ENCODE measurements at regions not wholly inside any gene's neighbourhood (a gene's known extent, or its start where the extent isn't known, plus 50 kb on each side); places are given as distances from the start of the nearest gene placed in this dataset.
"Not testable (repeated sequence)": the region's sequence is repeated elsewhere in the genome, so short reads cannot be mapped to it uniquely, and the experiment has no call there.

DNA sequence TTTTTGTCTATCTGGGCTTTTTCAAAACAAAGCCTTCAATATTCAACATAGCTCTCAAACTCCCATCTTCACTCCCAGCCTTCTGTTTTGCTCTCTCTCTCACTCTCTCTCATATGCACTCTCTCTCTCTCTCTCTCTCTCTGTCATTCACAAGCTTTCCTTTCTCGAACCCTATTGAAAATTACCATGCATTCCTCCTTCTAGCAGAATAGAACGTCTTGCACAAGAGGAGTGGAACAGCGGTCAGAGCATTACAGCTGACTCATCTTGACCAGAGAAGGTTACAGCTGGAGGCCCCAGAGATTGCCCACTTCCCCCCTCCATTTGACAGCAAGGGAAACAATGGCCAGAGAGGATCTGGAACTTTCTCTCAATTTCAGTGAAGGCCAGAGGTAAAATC is 51.0 kb upstream of the LIFR start:
- peak in 1 of 56 donors; percentile 21 for DNase-seq

DNA sequence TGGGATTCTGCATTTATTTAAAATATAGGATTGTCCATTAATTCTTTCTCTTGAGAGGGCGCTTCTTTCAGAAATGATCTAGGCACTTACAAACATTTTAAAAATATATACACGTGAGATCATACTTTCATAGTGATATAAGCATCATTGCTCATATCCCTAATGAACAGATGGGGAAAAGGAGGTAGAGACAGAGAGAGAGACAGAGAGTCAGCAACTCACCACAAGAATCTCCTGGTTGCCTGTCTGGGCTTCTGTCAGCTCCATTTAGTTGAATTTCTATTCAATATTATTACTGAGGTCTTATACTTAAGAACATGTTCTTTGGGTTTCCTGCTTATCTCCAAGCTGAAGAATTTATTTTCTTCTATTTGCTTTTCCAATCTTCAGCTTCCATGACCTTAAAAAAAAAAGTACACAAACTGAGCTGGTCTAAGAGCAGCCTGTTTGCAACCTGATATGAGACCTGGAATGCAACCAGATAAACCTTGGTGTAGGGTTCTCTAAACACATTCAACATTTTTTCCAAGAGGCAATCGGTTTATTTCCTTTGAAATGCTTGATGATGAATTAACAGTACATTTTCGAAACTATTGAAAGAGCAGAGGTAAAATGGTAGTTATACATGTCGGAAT is 51.6 kb upstream of the LIFR start:
- DNase-seq, result no peak

GRCh38 chr5:38608874-38609273 is 52.4 kb upstream of the LIFR start:
- no peak for DNase-seq

DNA sequence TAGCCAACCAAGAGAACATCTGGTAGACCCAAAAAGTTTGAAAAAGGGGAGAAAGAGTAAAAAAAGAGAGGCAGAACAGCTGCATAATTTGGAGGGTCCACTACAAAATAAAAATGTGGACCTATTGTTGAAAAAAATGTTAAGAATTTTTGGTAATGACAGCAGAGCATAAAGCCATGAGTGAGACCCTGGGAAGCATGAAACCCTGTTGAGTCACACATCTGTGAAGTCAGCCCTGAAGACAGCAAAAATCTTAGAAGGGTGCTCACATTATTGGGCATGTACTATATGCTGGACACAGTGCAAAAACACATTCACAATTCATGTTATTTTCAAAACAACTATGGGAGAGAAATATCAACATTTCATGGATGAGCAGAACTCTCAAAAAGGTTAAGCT is 56.4 kb upstream of the LIFR start:
- DNase-seq, result no peak

- no peak for DNase-seq
Measured at GRCh38 chr5:38613490-38613889, 57.0 kb upstream of the LIFR start.

GRCh38 chr5:38613992-38614836 is 57.8 kb upstream of the LIFR start:
- no peak for DNase-seq

DNA sequence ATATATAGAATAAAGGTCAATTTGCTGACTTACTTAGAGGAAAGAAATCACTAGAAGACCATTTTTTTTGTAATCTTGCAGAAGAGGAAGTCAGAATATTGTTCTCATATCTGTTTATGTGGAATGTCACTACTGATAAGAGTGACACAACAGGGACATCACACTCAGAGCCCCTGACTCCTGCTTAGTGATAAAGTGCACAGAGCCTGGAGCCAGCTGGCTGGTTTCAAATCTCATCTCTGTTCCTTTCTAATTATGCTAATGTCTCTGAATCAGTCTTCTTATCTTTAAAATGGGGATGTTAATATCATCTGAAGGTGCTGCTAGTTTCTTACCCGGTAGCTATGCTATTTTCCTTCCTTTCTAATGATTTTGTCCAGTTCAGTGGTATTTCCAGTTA is 58.6 kb upstream of the LIFR start:
- DNase-seq, result no peak

DNA sequence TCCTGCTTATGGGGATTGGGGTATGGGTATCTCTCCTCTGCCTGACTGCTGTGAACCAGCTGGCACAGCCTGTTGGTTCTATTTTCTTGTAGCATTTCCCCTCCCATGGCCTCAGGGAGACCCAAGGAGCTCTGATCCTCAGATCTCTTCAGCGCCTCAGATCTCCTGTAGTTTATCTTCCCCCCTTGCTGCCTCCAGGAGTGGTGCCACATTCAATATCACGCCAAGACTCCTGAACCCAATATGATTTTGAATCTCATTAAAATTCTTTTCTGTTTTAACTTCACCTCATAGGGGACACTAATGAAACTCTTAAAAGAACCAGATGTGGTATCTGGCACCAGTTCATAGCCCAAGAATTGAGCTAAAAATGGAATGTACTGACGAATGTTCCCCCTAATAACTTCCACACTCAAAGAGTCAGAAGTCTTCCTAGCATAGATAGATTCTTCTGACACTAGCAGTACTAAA is 59.6 kb upstream of the LIFR start:
- DNase-seq, result no peak

DNA sequence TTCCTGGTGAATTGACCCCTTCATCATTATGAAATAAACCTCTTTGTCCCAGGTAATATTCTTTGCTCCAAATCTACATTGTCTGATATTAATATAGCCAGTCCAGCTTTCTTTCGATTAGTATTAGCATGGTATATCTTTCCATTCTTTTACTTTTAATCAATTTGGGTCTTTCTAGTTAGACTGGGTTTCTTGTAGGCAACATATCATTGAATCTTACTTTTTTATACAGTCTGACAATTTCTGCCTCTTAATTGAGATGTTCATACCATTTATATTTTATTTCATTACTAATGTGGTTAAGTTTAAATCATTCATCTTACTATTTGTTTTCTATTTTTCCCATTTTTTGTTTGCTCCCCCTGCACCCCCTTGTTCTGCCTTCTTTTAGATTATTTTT is 61.7 kb upstream of the LIFR start:
- DNase-seq, result no peak

GRCh38 chr5:38621331-38621730 is 64.9 kb upstream of the LIFR start:
- no peak for DNase-seq

- no peak for DNase-seq
Measured at GRCh38 chr5:38621840-38622437, 65.5 kb upstream of the LIFR start.

GRCh38 chr5:38622723-38623129 is 66.3 kb upstream of the LIFR start:
- DNase-seq, result no peak

- DNase-seq, result not testable (repeated sequence)
Measured at GRCh38 chr5:38624541-38624940, 68.1 kb upstream of the LIFR start.

- not testable (repeated sequence) for DNase-seq
Measured at GRCh38 chr5:38631376-38631775, 74.9 kb upstream of the LIFR start.

- no peak for DNase-seq
Measured at GRCh38 chr5:38634568-38635369, 78.3 kb upstream of the LIFR start.

DNA sequence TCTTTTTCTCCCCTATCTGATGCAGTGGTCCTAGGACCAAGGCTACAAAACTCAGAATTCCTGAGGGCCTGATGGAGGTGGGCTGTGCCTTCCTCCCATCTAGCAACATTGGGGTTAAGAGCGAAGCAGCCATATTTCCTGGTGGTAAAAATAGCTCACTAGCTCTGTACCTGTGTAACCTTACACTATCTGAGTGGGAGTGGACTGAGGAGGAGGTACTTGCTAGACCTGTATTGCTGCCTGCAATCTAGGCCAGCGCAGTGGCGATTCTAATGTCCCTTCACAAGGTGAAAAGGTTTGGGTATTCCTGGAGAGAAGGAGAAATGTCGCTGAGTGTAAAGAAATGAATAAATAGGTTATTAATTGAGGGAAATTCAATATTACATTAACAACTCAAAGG is 80.2 kb upstream of the LIFR start:
- DNase-seq, result no peak

GRCh38 chr5:38638656-38639055 is 82.2 kb upstream of the LIFR start:
- no peak for DNase-seq

DNA sequence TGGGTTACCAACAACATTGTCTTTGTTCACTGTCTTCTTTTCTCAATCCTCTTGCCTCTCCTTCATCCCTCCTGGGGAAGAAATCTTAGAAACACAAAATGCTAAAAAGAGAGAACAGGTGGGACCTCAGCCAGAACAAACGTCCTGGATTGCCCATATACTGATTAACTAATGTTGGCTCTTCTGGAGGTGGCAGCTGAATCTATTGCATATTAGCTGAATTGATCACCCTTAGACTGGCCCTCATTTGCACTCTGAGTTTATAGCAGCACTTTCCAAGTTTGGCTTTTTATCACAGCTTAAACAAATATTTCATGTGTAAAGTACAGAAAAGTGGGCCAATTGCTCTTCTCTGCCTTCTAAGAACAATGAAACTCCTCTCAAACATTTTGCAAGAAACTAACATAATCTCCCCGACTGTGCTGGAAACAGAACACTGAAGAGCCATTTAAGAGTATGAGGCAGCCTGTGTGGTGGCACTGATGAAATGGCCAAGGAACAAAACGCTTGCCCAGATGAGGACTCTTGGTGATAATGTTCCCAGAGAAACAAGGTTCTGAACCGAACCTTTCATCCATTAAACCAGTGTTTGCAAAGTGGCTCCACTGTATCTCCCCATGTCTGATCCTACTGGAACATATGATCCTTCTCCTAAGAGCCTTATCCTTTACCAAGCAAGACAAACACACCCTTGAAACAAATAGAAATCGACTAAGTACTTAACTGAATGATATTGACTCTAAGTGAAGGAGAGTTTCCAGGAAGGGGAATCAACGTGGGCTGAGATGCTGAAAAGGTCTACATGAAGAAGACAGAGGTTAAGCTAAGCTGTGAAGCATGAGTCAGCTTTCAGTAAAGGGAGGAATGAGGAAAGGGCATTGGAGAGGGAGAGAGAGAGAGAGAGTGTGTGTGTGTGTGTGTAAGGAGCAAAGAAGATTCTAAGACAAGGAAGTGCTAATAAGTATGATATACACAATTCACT is 83.2 kb upstream of the LIFR start:
- no peak for DNase-seq

DNA sequence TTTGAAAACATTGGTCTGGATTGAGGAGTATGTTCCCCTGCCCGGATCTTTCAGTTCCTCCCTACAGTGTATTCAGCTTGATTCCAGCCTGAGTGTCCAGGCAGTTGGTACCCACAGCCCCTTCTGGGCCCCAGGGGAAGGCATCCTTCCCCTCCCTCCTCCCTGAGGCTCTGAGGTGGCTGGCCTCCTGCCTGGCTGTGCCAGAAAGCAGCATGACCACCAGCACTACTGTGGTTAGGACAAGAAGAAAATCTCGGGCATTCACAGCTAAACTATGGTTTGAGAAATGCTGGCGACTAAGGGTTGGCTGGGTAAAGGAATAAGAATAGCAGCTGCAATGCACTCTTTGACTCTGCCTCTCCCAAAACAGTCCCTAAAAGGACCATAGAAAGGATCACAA is 84.6 kb upstream of the LIFR start:
- peak in 8 of 56 donors; percentile 4 to 36 (median 11) for DNase-seq

- peak in 18 of 56 donors; percentile 4 to 71 (median 29) for DNase-seq
Measured at GRCh38 chr5:38642189-38642911, 85.9 kb upstream of the LIFR start.

Data from nucleus accumbens (tissue), 56 donors.